HEK293T (cell line): ENCODE measurements at regions not wholly inside any gene's neighbourhood (a gene's known extent, or its start where the extent isn't known, plus 50 kb on each side); places are given as distances from the start of the nearest gene placed in this dataset.

Experiments used
- CTCF ChIA-PET: fragments of 350-600 bp; formaldehyde crosslinking; extraction: SDS; loops from one replicate; lab custom pipeline; 2021; ENCODE audit warnings: antibody characterized with exemption, inconsistent platforms; lab: Yijun Ruan, JAX
- POLR2A ChIA-PET: fragments of 350-600 bp; formaldehyde crosslinking; extraction: SDS; loops from one replicate; lab custom pipeline; 2020; ENCODE audit warnings: antibody characterized with exemption, inconsistent platforms; lab: Yijun Ruan, JAX
- DNase-seq: peaks from one replicate; pipeline ENCODE4 v3.0.0; 2012; ENCODE audit warnings: mixed read lengths; ENCODE audit errors: extremely low spot score
- ARNT ChIP-seq: fragments of 450-650 bp; IDR thresholded peaks from 2 replicates; pipeline ENCODE4 v1.6.1; 2017; ENCODE audit warnings: mild to moderate bottlenecking
- BHLHE40 ChIP-seq: fragments of 450-650 bp; IDR thresholded peaks from 2 replicates; pipeline ENCODE4 v1.6.1; 2016; ENCODE audit warnings: mild to moderate bottlenecking, moderate library complexity, borderline replicate concordance
- CTBP1 ChIP-seq: fragments of 450-650 bp; IDR thresholded peaks from 2 replicates; pipeline ENCODE4 v1.6.1; 2016; ENCODE audit warnings: borderline replicate concordance
- ELF4 ChIP-seq: fragments of 450-650 bp; IDR thresholded peaks from 2 replicates; pipeline ENCODE4 v1.6.1; 2017; ENCODE audit warnings: antibody characterized with exemption
- FOXA1 ChIP-seq: fragments of 450-650 bp; IDR thresholded peaks from 2 replicates; pipeline ENCODE4 v1.6.1; 2016; ENCODE audit warnings: mild to moderate bottlenecking
- FOXK2 ChIP-seq: fragments of 450-650 bp; IDR thresholded peaks from 2 replicates; pipeline ENCODE4 v1.6.1; 2016; ENCODE audit warnings: mild to moderate bottlenecking
- FOXM1 ChIP-seq: fragments of 450-650 bp; IDR thresholded peaks from 2 replicates; pipeline ENCODE4 v1.6.1; 2017; ENCODE audit warnings: mild to moderate bottlenecking, borderline replicate concordance
- HDGF ChIP-seq: fragments of 450-650 bp; IDR thresholded peaks from 2 replicates; pipeline ENCODE4 v1.6.1; 2017; ENCODE audit warnings: antibody characterized with exemption, borderline replicate concordance
- L3MBTL2 ChIP-seq: fragments of 450-650 bp; conservative IDR thresholded peaks from 2 replicates; pipeline ENCODE4 v1.6.1; 2016; ENCODE audit warnings: mild to moderate bottlenecking
- LEF1 ChIP-seq: fragments of 450-650 bp; IDR thresholded peaks from 2 replicates; pipeline ENCODE4 v1.6.1; 2017; ENCODE audit warnings: mild to moderate bottlenecking, borderline replicate concordance
- NFRKB ChIP-seq: fragments of 450-650 bp; IDR thresholded peaks from 2 replicates; pipeline ENCODE4 v1.6.1; 2016; ENCODE audit warnings: mild to moderate bottlenecking, moderate library complexity
- PKNOX1 ChIP-seq: fragments of 450-650 bp; IDR thresholded peaks from 2 replicates; pipeline ENCODE4 v1.6.1; 2016
- SP1 ChIP-seq: fragments of 450-650 bp; IDR thresholded peaks from 2 replicates; pipeline ENCODE4 v1.6.1; 2017
- SUZ12 ChIP-seq: fragments of 450-650 bp; IDR thresholded peaks from 2 replicates; pipeline ENCODE4 v1.6.1; 2016; ENCODE audit warnings: mild to moderate bottlenecking
- TARDBP ChIP-seq: fragments of 450-650 bp; IDR thresholded peaks from 2 replicates; pipeline ENCODE4 v1.6.1; 2016
- ZNF384 ChIP-seq: fragments of 450-650 bp; IDR thresholded peaks from 2 replicates; pipeline ENCODE4 v1.6.1; 2016

- POLR2A ChIA-PET: no interaction called here
- CTCF ChIA-PET: no interaction called here
- DNase-seq: no peak
- TF ChIP-seq FOXA1 (no peak), ELF4 (no peak), PKNOX1 (no peak), FOXK2 (no peak), L3MBTL2 (no peak)
Observed at GRCh38 chr15:81495780-81496467, 121.9 kb upstream of the TMC3 start.

GRCh38 chr15:81492969-81493645 is 119.1 kb upstream of the TMC3 start:
- ChIA-PET CTCF (no interaction called here), POLR2A (no interaction called here)
- no peak for TF ChIP-seq FOXM1
- TF ChIP-seq ARNT: no peak
- TF ChIP-seq CTBP1: no peak
- no peak for DNase-seq

- POLR2A ChIA-PET: no interaction called here
- no peak for TF ChIP-seq PKNOX1
- DNase-seq: no peak
- CTCF ChIA-PET: interaction anchor here (1.2 kb wide), 1 partner anchor 83 kb away, joined by 3 read pairs; no protein-coding TSS in a partner anchor
Observed at GRCh38 chr15:81492331-81492968, 118.4 kb upstream of the TMC3 start.

GRCh38 chr15:81491414-81492096 is 117.5 kb upstream of the TMC3 start:
- no peak for DNase-seq
- no peak for TF ChIP-seq HDGF
- TF ChIP-seq L3MBTL2: no peak
- TF ChIP-seq FOXK2: no peak
- no peak for TF ChIP-seq ARNT
- TF ChIP-seq SUZ12: no peak
- TF ChIP-seq FOXA1: no peak
- TF ChIP-seq FOXM1: no peak
- no peak for TF ChIP-seq BHLHE40
- TF ChIP-seq ZNF384: no peak
- no peak for TF ChIP-seq CTBP1
- POLR2A ChIA-PET: no interaction called here
- CTCF ChIA-PET: interaction anchor here (1.2 kb wide), 1 partner anchor 82 kb away, joined by 3 read pairs; no protein-coding TSS in a partner anchor

GRCh38 chr15:81485806-81486205 is 111.8 kb upstream of the TMC3 start:
- no peak for DNase-seq
- ChIA-PET POLR2A (no interaction called here), CTCF (interaction anchor here (0.7 kb wide), 1 partner anchor 565 kb away, joined by 7 read pairs; no protein-coding TSS in a partner anchor)
- TF ChIP-seq ELF4: no peak
- TF ChIP-seq FOXK2: no peak
- TF ChIP-seq ARNT: no peak
- TF ChIP-seq CTBP1: no peak
- TF ChIP-seq BHLHE40: no peak
- no peak for TF ChIP-seq FOXA1
- no peak for TF ChIP-seq SP1
- TF ChIP-seq ZNF384: no peak
- no peak for TF ChIP-seq SUZ12
- TF ChIP-seq TARDBP: no peak
- no peak for TF ChIP-seq FOXM1
- TF ChIP-seq L3MBTL2: no peak
- no peak for TF ChIP-seq NFRKB
- no peak for TF ChIP-seq LEF1
- TF ChIP-seq HDGF: no peak
- no peak for TF ChIP-seq PKNOX1
